ENCODE measurements at regions not wholly inside any gene's neighbourhood (a gene's known extent, or its start where the extent isn't known, plus 50 kb on each side); places are given as distances from the start of the nearest gene placed in this dataset.

GRCh38 chr4:124867536-124867935, 155.0 kb upstream of the ANKRD50 start:
- WGBS (ENCODE audit: insufficient coverage), result no CpG with 5 or more reads among the region's 1 CpG
- Histone ChIP-seq H3K4me3 (replicated peaks in 1 of 3; ENCODE audit: low read depth in 2 of 3, low read length in 3 of 3) (no peak overlapping the region), H2AFZ (ENCODE audit: insufficient read depth, low read depth, low read length, poor library complexity, severe bottlenecking) (no peak overlapping the region), H3K36me3 (replicated peaks in 1 of 2; ENCODE audit: control insufficient read depth in 1 of 2, insufficient read depth in 2 of 2, low read length in 2 of 2) (no peaks in the 10 kb centered on the region), H3K9ac (ENCODE audit: insufficient read depth, low read length, poor library complexity, severe bottlenecking) (no peak overlapping the region), H3K9me3 (replicated peaks in 1 of 2; ENCODE audit: control insufficient read depth in 1 of 2, insufficient read depth in 1 of 2, low read length in 2 of 2) (no peaks in the 10 kb centered on the region), H3K27ac (ENCODE audit: low read depth in 1 of 2, low read length in 2 of 2) (no peak overlapping the region), H4K20me1 (ENCODE audit: insufficient read depth, low read length) (no peaks in the 10 kb centered on the region), H3K4me2 (replicated peaks; ENCODE audit: extremely low read depth, low read length, poor library complexity, severe bottlenecking) (no peak overlapping the region), H3K4me1 (ENCODE audit: control insufficient read depth in 1 of 2, insufficient read depth in 2 of 2, low read length in 2 of 2) (no peaks in the 10 kb centered on the region), H3K27me3 (ENCODE audit: control insufficient read depth in 2 of 2, insufficient read depth in 2 of 2, low read length in 2 of 2) (no peaks in the 10 kb centered on the region), H3K79me2 (ENCODE audit: insufficient read depth, low read length) (no peaks in the 10 kb centered on the region)
- H3K36me3 Mint-ChIP-seq, result no peaks in the 10 kb centered on the region
- DNase-seq, result no peak
- TF ChIP-seq CTCF (IDR thresholded peaks at IDR 0.05), result no peak
- peaks cover 1% of the 10 kb centered on the region for H3K4me1 Mint-ChIP-seq
- H3K9me3 Mint-ChIP-seq, result peaks cover 0 to 9% (median 2%) of the 10 kb centered on the region in 7 donors
- H3K4me3 Mint-ChIP-seq, result no peak overlapping the region
- H3K27me3 Mint-ChIP-seq (ENCODE audit: low read depth in 3 of 3), result no peaks in the 10 kb centered on the region
- intact Hi-C loops (cut with micrococcal nuclease), result no loop called here
- no peak overlapping the region for H3K27ac Mint-ChIP-seq

GRCh38 chr4:124866301-124866700, 153.8 kb upstream of the ANKRD50 start:
- H3K4me1 Mint-ChIP-seq, result peaks cover 1% of the 10 kb centered on the region
- Histone ChIP-seq H3K9ac (ENCODE audit: insufficient read depth, low read length, poor library complexity, severe bottlenecking) (no peak overlapping the region), H3K4me1 (ENCODE audit: control insufficient read depth in 1 of 2, insufficient read depth in 2 of 2, low read length in 2 of 2) (no peaks in the 10 kb centered on the region), H2AFZ (ENCODE audit: insufficient read depth, low read depth, low read length, poor library complexity, severe bottlenecking) (no peak overlapping the region), H3K4me2 (replicated peaks; ENCODE audit: extremely low read depth, low read length, poor library complexity, severe bottlenecking) (no peak overlapping the region), H3K36me3 (replicated peaks in 1 of 2; ENCODE audit: control insufficient read depth in 1 of 2, insufficient read depth in 2 of 2, low read length in 2 of 2) (no peaks in the 10 kb centered on the region), H4K20me1 (ENCODE audit: insufficient read depth, low read length) (no peaks in the 10 kb centered on the region), H3K9me3 (replicated peaks in 1 of 2; ENCODE audit: control insufficient read depth in 1 of 2, insufficient read depth in 1 of 2, low read length in 2 of 2) (no peaks in the 10 kb centered on the region), H3K27ac (ENCODE audit: low read depth in 1 of 2, low read length in 2 of 2) (no peak overlapping the region), H3K79me2 (ENCODE audit: insufficient read depth, low read length) (no peaks in the 10 kb centered on the region), H3K27me3 (ENCODE audit: control insufficient read depth in 2 of 2, insufficient read depth in 2 of 2, low read length in 2 of 2) (no peaks in the 10 kb centered on the region), H3K4me3 (replicated peaks in 1 of 3; ENCODE audit: low read depth in 2 of 3, low read length in 3 of 3) (no peak overlapping the region)
- DNase-seq, result no peak
- no peaks in the 10 kb centered on the region for H3K27me3 Mint-ChIP-seq (ENCODE audit: low read depth in 3 of 3)
- intact Hi-C loops (cut with micrococcal nuclease), result no loop called here
- no peak overlapping the region for H3K27ac Mint-ChIP-seq
- no peaks in the 10 kb centered on the region for H3K36me3 Mint-ChIP-seq
- peaks cover 0 to 9% (median 0%) of the 10 kb centered on the region in 7 donors for H3K9me3 Mint-ChIP-seq
- TF ChIP-seq CTCF (IDR thresholded peaks at IDR 0.05), result no peak
- no CpG with 5 or more reads among the region's 1 CpG for WGBS (ENCODE audit: insufficient coverage)
- no peak overlapping the region for H3K4me3 Mint-ChIP-seq
